Thyroid gland (tissue), 4 donors: ENCODE measurements at regions not wholly inside any gene's neighbourhood (a gene's known extent, or its start where the extent isn't known, plus 50 kb on each side); places are given as distances from the start of the nearest gene placed in this dataset.
"Not testable (repeated sequence)": the region's sequence is repeated elsewhere in the genome, so short reads cannot be mapped to it uniquely, and the experiment has no call there.

Experiments
- POLR2A ChIP-seq, 2 donors: fragments of 450-650 bp; IDR thresholded peaks; one replicate each; pipeline ENCODE4 v1.6.1; 2017; ENCODE audit warnings: antibody characterized with exemption in 2 of 2, mild to moderate bottlenecking in 2 of 2, moderate library complexity in 1 of 2
- TF ChIP-seq, protein P1 (sequence below), 6 experiments: fragments of 200-600 bp in 3 of 6; fragments of 450-650 bp in 3 of 6; sonication (generic) in 3 of 6; IDR thresholded peaks; one replicate each; pipeline ENCODE4 v1.5.1; 2016 to 2019; ENCODE audit warnings: antibody characterized with exemption in 6 of 6, mild to moderate bottlenecking in 2 of 6, inconsistent platforms in 1 of 6, moderate library complexity in 1 of 6

DNA sequence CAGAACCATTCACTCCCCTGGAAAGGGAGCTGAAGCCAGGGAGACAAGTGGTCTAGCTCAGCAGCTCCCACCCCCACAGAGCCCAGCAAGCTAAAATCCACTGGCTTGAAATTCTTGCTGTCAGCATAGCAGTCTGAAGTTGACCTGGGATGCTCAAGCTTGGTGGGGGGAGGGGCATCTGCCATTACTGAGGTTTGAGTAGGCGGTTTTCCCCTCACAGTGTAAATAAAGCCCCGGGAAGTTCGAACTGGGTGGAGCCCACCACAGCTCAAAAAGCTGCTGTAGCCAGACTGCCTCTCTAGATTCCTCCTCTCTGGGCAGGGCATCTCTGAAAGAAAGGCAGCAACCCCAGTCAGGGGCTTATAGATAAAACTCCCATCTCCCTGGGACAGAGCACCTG is 171.3 kb upstream of the E2F8 start:
- TF ChIP-seq POLR2A (IDR thresholded peaks at IDR 0.05), result not testable (repeated sequence)
- TF ChIP-seq, protein P1, sequence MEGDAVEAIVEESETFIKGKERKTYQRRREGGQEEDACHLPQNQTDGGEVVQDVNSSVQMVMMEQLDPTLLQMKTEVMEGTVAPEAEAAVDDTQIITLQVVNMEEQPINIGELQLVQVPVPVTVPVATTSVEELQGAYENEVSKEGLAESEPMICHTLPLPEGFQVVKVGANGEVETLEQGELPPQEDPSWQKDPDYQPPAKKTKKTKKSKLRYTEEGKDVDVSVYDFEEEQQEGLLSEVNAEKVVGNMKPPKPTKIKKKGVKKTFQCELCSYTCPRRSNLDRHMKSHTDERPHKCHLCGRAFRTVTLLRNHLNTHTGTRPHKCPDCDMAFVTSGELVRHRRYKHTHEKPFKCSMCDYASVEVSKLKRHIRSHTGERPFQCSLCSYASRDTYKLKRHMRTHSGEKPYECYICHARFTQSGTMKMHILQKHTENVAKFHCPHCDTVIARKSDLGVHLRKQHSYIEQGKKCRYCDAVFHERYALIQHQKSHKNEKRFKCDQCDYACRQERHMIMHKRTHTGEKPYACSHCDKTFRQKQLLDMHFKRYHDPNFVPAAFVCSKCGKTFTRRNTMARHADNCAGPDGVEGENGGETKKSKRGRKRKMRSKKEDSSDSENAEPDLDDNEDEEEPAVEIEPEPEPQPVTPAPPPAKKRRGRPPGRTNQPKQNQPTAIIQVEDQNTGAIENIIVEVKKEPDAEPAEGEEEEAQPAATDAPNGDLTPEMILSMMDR (IDR thresholded peaks at IDR 0.05), result not testable (repeated sequence)
